HG03108 (cell line): ENCODE measurements at regions not wholly inside any gene's neighbourhood (a gene's known extent, or its start where the extent isn't known, plus 50 kb on each side); places are given as distances from the start of the nearest gene placed in this dataset.
"Not testable (repeated sequence)": the region's sequence is repeated elsewhere in the genome, so short reads cannot be mapped to it uniquely, and the experiment has no call there.

Experiments
- ATAC-seq: cut with Tn5 transposase; IDR thresholded peaks from one replicate; pipeline ENCODE4 v1.9.1; 2021; ENCODE audit warnings: moderate library complexity; ENCODE audit not compliant: unreplicated experiment

DNA sequence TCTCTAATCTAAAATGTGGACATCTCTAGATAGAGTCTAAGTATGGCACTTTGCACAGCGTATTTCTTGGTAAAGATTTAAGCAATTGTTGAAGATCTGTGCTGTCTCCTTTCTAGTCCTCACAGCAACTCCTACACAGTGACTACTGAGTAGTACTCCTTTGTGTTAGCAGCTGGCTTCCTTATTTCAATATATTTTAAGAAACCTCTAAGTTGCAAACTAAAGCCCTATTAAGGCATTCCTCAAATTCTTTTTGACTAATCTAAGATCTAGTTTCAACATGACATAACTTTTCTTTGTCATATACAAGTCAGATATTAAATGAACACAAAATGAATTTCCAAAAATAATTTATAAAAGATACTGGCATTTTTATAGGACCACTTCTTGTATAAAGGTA lies 121.8 kb upstream of the DNAJC10 start:
- no peak for ATAC-seq

DNA sequence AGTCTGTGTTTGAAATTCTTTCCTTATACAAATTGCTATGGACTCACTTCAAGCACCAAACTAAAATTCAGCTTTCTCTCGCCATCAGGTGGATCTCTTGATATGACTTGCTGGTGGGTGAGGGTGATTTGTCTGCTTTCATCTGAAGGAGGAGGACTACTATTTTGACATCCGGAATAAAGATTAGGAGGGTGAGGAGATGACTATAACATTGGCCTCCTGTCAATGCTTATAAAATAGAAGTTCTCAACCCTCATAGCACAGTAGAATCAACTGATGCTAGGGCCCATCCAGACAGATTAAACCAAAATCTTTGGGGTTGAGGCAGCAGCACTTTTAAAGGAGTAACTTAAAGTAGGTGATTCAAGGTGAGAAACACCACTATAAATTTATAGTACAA lies 120.4 kb upstream of the DNAJC10 start:
- no peak for ATAC-seq

DNA sequence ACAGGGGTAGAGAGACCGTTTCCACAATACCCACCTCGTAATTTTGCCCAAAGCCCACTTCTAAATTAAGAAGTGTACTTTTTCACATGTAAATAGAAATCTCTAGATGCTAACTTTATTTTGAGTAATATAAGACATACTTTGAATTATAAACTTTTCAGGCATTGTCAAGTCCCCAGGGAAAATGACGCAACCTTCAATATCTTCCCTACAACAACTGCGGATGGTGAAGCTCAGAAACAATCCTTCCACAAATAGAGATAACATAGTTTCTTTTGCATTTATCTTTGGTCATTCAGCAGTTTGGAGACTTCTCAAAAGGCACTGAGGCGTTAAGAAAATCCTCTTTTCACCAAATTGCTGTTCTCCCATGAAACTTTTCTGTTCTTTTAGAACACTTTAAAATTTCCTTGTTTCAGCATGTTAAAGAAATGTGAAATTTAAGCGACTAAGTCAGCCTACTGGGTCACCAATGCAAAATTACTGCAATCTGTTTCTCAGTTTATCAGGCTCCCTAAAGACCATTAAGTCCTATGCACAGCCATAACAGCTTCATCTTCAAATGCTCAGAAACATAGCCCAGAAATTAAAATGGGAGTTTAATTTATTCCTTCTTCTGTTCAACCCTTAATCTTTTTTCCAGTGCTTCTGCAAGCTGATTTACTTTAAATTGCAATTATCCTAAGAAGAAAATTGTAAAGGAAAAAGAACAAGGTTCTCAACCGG lies 118.3 kb upstream of the DNAJC10 start:
- ATAC-seq, result no peak

DNA sequence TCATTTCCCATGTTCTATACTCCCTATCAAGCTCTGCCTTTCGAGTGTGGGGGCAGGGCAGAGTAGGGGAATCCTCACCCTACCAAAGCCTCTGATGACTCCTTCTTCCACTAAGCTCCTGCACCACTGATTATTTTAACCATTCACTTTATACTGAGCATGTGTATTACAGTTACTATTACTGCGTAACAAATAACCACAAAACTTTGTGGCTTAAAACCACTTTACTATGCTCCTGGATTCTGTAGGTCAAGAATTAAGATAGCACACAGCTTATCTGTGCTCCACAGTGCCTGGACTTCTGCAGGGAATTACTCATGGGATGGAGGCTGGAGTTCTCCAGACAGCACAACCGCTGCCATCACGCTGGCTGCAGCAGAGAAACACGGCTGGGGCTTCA lies 117.4 kb upstream of the DNAJC10 start:
- ATAC-seq, result no peak

DNA sequence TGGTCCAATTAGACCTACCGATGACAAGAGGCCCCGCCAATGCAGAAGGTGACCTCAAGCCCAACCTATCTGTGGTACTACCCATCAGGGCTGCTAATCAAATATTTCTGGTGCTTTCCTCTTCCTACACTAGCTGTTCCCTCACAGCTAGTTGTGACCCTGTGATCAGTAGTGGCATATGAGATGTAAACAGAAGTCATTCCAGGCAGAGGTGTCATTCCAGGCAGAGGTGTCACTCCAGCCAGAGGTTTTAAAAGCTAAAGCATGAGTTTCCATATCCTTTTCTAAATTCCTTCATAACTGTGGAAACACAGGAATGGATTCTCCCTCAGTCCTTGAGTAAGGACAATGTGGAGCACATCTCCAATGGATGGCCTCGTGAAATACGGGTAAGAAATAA lies 110.9 kb upstream of the DNAJC10 start:
- no peak for ATAC-seq

DNA sequence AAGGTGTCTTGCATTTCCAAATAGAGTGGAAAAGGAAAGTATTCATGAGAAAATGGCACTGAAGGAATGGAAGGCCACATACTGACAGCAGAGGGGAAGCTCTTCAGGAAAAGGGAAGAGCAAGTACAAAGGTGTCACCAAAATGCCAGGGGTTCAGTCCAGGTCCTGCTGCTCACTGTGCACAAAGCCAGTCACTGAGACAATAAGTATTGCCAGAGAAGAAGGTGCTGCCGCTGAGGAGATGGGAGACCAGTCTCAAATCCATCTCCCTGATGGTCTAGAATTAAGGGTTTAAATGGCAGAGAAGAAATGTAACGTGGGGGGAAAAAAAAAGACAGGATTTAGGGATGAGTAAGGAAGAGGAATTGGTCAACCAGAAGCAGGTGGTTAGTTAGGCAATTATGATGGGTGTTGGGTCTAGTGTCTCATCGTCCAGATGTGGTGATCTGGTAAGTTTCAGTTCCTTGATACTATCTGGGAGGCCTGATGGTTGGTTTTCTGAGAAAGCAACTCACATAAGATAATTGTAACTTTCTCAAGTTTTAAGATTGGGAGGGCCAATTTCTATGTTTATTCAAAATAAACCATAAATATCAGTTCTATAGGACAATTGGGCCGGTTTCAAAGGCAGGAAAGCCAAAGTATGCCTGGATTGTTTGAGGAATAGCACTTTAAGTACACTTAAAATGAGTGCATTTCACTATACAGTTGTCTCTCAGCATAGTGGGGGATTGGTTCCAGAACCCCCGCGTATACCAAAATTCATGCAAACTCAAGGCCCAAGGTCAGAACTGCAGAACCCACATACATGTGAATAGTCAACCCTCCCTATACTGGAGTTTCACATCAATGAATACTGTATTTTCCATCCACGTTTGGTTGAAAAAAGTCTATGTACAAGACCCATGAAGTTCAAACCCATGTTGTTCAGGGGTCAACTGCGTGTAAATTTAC lies 109.1 kb upstream of the DNAJC10 start:
- ATAC-seq, result no peak

DNA sequence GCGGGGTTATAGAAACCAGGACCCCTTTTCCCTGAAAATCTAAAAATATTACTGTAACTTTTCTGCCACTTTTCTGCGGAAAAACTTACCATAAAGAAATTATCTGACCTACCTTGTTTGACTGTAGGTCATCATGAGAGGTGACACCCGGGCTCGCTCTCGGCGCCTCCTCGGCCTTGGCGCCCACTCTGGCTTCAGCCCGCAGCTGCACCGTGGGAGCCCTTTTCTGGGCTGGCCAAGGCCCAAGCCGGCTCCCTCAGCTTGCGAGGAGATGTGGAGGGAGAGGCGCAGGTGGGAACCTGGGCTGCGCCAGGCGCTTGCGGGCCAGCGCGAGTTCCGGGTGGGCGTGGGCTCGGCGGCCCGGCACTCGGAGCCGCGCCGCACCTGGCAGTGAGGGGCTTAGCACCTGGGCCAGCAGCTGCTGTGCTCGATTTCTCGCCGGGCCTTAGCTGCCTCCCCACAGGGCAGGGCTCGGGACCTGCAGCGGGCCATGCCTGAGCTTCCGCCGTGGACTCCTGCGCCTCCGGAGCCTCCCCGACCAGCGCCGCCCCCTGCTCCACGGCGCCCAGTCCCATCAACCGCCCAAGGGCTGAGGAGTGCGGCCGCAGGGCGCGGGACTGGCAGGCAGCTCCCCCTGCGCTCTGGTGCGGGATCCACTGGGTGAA lies 107.7 kb upstream of the DNAJC10 start:
- no peak for ATAC-seq

DNA sequence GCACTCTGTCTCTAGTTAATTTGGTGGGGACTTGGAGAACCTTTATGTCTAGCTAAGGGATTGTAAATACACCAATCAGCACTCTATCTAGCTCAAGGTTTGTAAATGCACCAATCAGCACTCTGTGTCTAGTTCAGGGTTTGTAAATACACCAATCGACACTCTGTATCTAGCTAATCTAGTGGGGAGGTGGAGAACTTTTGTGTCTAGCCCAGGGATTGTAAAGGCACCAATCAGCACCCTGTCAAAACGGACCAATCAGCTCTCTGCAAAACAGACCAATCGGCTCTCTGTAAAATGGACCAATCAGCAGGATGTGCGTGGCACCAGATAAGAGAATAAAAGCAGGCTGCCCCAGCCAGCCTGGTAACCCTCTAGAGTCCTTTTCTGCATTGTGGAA lies 107.1 kb upstream of the DNAJC10 start:
- not testable (repeated sequence) for ATAC-seq

DNA sequence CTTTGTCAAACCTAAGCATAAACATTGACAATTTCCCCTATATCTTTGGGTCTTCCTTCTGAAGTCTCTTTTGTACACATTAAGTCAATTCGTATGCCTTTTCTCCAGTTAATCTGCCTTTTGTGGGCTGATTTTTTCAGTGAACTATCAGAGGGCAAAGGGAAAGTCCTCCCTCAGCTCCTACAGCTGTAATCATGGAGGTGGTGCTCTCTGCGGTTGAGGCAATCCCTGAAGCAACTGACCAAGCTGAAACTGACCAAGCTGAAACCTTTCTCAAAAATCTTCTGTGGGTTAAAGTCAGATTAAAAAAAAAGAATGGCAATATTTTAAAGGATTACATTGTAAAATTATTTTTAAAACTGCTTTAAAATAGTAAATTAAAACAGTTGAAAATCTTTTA lies 105.8 kb upstream of the DNAJC10 start:
- no peak for ATAC-seq

DNA sequence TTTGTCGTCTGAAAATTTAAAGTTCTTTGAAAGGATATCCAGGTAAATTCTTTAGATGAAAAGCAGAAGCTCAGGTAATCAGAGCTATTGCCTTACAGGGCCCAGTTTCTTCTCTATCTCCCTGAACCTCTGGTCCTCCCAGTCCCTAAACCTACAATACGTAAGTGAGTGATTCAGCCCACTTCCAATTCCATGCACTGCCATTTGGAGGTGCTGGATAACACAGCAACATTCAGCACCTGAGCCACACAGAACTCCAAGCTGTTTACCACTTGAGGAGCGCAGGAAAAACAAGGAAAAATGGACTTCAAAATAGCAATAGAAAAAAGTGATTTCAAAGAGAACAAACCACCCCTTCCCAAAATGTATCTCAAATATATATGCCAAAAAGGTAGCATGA lies 105.0 kb upstream of the DNAJC10 start:
- ATAC-seq, result no peak

DNA sequence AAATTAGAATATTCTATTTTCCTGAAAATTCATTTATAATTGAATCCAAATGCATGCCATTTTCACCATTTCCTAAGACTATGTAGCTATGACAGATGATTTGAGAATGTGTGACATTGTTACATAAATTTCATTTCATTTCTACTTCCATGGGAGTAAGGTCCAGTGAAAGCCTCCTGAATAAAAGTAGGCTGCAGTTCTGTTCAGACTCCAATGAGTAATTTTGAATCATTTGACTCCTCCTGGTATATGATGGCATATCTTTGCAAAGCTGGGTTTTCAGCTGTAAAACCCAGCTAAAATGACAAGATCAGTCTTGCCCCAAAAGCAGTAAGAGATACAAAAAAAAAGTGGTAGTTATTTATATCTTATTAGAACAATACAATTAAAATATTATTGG lies 101.0 kb upstream of the DNAJC10 start:
- no peak for ATAC-seq

DNA sequence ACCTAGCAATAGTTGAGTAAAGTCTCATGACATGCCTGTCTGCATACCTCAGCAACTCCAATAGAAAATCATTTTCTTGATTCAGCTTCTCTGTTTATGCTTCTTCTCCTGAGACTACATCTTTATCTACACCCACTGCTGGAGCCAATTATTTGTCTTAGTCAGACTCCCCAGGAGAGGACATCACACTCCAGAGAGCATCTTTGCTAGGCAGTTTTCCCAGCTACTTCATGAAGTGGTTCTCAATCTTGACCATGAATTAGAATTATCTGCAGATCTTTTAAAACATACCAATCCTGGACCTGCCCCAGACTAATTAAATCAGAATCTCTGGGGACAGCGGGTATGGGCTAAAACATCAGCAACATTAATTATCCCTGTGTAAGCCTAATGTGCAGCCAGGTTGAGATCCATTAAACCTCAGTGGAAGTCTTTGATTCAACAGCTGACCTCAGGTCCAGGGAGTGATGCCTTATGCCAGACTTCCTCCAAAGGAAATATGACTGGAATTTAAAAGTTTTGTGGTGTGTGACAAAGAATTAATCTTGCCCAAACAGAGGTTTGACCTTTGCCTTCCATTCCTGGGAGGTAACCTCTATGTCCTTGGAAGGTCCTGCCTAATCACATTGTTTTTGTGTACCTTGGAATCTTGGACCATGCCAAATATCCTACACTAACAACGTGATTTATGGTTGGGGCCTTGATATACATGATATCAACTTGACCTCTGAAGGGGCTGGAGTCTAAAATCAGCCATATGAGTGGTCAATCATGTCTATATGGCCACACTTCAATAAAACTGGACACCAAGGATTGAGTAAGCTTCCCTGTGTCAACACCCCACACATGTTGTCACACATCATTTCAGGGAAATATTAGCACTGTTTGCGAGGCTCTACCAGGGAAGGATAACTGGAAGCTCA lies 99.3 kb upstream of the DNAJC10 start:
- ATAC-seq, result no peak

DNA sequence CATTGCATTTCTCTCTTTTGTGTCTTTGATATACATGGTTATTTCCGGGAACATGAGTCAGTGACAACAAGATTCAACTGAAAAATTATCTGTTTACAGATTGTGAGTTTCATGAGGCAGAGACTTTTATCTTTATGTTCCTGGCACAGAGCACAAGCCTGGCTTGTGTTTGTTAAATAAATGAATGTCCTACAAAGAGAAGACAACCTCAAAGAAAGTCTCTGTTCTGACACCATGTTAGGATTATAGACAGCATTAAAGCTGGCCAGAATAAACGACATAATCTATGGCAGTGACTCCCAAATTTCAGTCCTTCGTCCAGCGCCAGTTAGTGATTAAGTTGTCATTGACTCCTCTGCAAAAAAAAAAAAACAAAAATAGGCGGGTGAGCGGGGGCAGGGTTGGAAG lies 97.4 kb upstream of the DNAJC10 start:
- no peak for ATAC-seq

DNA sequence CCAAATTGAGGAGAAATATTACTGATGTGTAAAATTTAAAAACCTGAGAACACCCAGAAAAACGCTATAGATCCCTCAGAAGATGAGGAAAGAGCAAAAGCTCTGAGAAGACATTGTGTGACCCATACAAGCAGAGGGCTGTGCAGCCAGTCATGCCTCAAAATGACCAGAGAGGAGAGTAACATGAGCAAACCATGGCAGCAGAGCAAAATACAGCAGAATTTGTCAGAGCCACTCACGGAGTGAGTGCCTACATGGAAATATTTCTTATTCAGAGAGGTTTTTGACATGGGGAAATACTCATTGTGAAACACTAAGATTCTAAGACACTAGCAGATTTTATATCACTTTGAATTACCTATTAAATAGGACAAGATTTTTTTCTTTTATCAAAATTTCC lies 96.8 kb upstream of the DNAJC10 start:
- no peak for ATAC-seq

DNA sequence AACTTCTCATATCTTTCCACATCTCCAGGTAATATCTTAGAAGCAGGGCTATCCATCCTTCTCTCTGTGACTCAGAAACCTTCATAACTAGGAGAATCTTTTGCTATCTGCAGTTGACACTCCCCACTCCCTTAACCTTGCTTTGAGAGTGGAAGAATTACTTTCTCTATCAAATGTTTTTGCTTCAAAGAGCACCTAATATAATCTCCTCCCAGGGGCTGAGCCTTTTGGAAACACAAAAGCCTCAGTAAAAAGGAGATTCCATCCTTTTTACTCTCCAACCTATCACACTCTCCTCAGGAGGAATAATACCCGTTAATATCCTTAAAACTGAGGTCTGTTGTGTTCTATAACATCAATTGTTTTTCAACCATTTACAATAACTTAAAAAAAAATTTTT lies 94.9 kb upstream of the DNAJC10 start:
- ATAC-seq, result no peak

DNA sequence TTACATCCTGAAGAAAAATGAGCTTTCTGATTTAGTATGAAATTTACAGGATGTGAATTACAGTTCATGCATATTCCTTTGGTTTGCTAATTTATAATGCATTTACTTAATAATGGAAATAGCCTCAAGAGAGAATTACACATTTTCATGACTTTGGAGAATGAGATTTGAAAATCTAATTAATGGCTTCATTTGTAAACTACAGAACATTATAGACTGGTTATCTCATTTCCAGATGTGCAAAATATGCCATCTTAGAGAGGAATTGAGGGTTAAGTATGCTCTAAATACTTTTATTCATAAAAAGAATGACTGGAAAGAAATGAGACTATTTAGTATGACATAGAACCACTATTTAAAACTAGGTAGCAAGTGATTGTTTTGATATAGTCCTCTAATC lies 94.2 kb upstream of the DNAJC10 start:
- no peak for ATAC-seq

DNA sequence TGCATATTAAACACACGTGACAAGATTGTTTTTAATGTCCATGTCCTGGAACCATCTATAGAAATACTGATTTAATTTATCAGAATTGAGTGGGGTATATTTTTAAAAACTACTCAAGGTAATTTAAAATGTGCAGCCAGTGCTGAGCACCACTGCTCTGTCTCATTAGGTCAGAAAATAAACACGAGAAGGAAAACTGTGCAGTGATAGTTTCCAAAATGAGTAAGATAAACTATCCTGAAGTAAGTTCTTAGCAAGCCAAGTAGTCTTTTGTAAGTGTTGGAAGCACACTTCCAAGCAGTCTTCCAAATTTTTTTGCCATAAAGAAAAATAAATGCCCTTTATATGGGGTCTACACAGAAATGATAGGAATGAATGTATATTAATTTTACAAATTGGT lies 93.8 kb upstream of the DNAJC10 start:
- ATAC-seq, result no peak

DNA sequence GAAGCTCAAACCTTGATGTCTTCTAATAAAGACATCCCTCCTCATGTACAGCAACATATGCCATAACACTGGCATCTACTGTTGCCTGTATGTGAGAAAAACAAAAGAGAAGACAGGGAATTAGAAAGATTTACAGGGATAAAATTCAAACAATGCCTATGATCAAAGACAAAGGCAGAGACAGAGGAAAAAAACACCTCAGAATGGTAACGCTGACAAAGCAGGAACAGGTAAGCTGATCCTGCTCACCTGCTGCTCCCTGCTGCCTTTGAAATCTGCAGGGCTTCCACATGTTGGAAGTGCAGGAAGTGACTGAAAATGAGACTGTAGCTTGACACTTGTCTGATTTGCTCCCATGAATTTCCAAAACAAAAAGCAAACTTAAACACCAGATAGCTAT lies 90.2 kb upstream of the DNAJC10 start:
- no peak for ATAC-seq

DNA sequence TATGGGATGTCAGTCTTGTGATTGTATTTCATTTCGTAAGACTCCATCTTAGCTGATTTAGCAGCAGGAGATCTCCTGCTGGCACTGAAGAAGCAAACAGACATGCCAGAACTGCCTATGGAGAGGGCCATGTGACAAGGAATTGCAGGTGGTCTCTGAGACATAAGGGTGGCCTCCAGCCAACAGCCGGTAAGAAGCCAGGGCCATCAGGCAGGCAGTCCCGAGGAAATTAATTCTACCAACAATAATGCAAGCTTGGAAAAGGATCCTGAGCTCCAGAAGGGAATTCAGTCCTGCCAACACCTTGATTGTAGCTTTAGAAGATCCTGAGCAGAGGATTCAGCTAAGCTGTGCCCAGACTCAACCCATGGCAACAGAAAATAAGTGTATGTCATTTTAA lies 87.1 kb upstream of the DNAJC10 start:
- ATAC-seq, result no peak

DNA sequence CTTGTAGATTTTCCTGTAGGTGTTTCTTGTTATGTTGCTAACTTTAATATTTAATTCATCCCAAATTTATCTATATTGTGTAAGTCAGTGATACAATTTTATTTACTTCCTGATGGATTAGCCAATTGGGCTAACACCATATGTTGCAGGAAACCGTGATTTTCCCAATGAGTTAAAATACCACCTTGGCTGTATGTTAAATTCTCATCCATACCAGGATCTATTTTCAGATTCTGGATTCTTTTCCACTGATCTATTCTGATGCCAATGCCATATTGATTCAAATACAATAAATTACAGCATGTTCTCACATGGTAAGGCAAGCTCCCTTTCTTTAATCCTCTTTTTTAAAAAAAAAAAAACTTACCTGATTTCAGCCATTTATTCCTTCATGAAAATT lies 85.8 kb upstream of the DNAJC10 start:
- ATAC-seq, result no peak

DNA sequence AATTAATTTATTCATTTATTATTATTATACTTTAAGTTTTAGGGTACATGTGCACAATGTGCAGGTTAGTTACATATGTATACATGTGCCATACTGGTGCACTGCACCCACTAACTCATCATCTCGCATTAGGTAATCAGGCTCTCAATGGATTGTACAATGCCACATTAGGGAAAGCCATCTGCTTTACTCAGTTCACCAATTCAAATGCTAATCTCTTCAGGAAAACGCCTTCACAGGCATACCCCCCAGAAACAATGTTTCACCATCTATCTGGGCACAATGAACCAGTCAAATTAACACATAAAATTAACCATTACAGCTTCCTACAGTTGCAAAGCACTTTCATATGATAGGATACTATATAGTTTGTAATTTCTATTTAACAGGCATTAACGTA lies 84.8 kb upstream of the DNAJC10 start:
- ATAC-seq, result no peak
